ENCODE measurements at regions not wholly inside any gene's neighbourhood (a gene's known extent, or its start where the extent isn't known, plus 50 kb on each side); places are given as distances from the start of the nearest gene placed in this dataset.
"Not testable (repeated sequence)": the region's sequence is repeated elsewhere in the genome, so short reads cannot be mapped to it uniquely, and the experiment has no call there.

DNA sequence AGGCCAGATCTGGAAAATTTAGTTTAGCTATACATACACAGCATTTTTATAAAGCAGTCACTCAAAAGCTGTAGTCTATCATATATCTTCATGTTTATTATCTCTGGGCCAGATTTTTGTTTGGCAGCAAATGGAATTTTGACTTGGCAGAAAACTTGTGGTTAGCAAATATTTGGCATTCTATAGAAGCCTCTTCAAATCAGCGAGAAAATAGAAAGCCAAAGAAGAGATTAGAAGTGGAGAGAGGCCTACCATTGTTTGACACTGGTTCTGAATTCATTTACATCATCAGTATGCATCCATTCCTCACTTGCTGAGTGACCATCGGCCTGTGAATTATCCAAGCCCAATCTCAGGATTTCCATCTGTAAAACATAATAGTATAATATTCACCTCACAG is 1077.6 kb downstream of the GALC start:
- no peaks in the 10 kb centered on the region for H3K36me3 ChIP-seq
- no peak overlapping the region for H3K27ac ChIP-seq
- H3K4me3 ChIP-seq: no peak overlapping the region
- TF ChIP-seq, protein P1, sequence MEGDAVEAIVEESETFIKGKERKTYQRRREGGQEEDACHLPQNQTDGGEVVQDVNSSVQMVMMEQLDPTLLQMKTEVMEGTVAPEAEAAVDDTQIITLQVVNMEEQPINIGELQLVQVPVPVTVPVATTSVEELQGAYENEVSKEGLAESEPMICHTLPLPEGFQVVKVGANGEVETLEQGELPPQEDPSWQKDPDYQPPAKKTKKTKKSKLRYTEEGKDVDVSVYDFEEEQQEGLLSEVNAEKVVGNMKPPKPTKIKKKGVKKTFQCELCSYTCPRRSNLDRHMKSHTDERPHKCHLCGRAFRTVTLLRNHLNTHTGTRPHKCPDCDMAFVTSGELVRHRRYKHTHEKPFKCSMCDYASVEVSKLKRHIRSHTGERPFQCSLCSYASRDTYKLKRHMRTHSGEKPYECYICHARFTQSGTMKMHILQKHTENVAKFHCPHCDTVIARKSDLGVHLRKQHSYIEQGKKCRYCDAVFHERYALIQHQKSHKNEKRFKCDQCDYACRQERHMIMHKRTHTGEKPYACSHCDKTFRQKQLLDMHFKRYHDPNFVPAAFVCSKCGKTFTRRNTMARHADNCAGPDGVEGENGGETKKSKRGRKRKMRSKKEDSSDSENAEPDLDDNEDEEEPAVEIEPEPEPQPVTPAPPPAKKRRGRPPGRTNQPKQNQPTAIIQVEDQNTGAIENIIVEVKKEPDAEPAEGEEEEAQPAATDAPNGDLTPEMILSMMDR (IDR thresholded peaks at IDR 0.05): no peak
- no peaks in the 10 kb centered on the region for H3K27me3 ChIP-seq
- DNase-seq: no peak
- intact Hi-C loops (cut with DNase I; ENCODE audit: low total_unique reads): no loop called here
- H3K4me1 ChIP-seq: no peaks in the 10 kb centered on the region
- no peaks in the 10 kb centered on the region for H3K9me3 ChIP-seq

DNA sequence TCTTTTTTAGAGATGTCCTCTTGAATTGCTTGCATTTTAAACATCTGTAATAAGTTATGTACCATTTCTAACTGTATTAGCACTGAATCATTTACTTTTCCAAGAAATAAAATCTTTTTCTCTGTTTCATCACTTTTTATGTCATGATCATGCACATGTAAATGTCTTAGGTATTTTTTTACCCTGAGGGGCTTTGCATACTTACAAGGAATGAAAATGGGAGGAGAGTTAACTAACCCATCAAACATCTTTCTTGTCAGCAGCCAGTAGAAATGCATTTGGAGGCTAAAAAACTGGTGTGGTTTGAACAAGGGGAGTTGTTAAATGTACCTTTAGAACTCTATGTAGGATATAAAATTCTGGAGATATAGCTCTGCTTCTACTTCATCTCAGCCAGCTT is 1080.3 kb downstream of the GALC start:
- Histone ChIP-seq H3K4me1 (no peaks in the 10 kb centered on the region), H3K36me3 (no peaks in the 10 kb centered on the region), H3K27ac (no peak overlapping the region), H3K4me3 (no peak overlapping the region), H3K27me3 (no peaks in the 10 kb centered on the region), H3K9me3 (no peaks in the 10 kb centered on the region)
- no peak for DNase-seq
- TF ChIP-seq, protein P1 (IDR thresholded peaks at IDR 0.05): no peak
- intact Hi-C loops (cut with DNase I; ENCODE audit: low total_unique reads): no loop called here

DNA sequence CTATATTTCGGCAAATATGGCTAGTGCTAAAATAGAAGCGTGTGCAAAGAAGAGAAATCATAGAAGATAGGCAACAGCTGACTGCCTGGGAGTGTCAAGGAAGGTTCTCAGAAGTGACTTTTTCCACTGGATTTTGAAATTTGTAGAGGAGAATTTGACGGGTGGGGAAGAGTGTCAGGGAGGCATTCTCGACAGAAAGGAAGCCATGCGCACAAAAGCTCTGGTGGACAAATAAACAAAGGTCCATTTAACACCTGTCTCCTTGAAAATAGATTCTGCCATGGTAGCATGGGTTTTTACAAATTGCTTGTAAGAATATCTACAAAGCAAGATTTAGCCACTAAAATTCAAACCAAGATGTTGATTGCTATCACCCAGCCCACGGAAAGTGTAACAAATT is 1081.5 kb downstream of the GALC start:
- intact Hi-C loops (cut with DNase I; ENCODE audit: low total_unique reads): no loop called here
- no peak overlapping the region for H3K27ac ChIP-seq
- no peaks in the 10 kb centered on the region for H3K36me3 ChIP-seq
- H3K9me3 ChIP-seq: no peaks in the 10 kb centered on the region
- DNase-seq: no peak
- TF ChIP-seq, protein P1 (IDR thresholded peaks at IDR 0.05): no peak
- no peak overlapping the region for H3K4me3 ChIP-seq
- no peaks in the 10 kb centered on the region for H3K4me1 ChIP-seq
- no peaks in the 10 kb centered on the region for H3K27me3 ChIP-seq

DNA sequence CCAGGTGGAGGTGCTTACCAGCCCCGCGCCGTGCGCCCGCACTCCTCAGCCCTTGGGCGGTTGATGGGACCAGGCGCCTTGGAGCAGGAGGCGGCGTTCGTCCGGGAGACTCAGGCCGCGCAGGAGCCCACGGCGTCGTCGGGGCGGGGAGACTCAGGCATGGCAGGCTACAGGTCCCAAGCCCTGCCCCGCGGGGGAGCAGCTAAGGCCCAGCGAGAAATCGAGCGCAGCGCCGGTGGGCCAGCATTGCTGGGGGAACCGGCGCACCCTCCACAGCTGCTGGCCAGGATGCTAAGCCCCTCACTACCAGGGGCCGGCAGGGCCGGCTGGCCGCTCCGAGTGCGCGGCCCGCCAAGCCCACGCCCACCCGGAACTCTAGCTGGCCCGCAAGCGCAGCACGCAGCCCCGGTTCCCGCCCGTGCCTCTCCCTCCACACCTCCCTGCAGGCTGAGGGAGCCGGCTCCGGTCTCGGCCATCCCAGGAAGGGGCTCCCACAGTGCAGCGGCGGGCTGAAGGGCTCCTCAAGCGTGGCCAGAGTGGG is 1087.5 kb downstream of the GALC start:
- intact Hi-C loops (cut with DNase I; ENCODE audit: low total_unique reads); H3K4me1 ChIP-seq; H3K9me3 ChIP-seq; DNase-seq; H3K27me3 ChIP-seq; H3K36me3 ChIP-seq; H3K4me3 ChIP-seq; H3K27ac ChIP-seq: not testable (repeated sequence)

DNA sequence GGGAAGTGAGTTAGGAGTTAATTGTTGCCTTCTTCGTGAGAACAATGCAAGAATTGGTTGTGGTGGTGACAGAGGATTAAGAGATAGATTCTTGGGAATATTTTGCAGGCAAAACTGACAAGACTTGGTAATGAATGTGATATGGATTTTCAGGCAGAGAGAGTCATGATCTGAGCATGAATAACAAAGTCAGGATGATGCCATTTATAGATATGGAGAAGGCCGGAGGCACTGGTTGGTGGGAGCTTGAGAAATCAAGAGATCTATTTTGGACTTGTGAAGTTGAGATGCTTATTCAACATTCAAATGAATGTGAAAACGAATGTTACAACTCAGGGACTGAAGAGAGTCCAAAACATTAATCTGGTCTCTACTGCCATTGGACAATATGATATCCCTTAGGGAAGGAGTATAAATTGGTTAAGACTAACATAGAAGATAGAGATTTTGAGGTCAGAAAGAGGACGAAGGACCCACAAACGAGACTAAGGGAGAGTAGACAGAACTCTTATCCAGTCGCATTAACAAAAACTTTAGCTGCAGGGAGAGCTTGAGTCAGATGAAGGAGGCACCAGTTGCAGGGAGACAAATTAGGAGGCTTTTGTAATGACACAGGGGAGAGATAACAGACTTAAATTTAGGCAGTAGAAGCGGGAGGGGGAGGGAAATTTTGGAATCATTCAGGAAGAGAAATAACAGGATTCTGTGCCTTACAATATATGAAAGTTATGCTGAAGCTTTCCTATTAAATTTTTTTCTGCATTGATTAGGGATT is 1090.6 kb downstream of the GALC start:
- no peak for DNase-seq
- intact Hi-C loops (cut with DNase I; ENCODE audit: low total_unique reads): no loop called here
- Histone ChIP-seq H3K9me3 (no peaks in the 10 kb centered on the region), H3K4me1 (no peaks in the 10 kb centered on the region), H3K4me3 (no peak overlapping the region), H3K36me3 (no peaks in the 10 kb centered on the region), H3K27me3 (no peaks in the 10 kb centered on the region), H3K27ac (no peak overlapping the region)
- TF ChIP-seq, protein P1 (IDR thresholded peaks at IDR 0.05): no peak

DNA sequence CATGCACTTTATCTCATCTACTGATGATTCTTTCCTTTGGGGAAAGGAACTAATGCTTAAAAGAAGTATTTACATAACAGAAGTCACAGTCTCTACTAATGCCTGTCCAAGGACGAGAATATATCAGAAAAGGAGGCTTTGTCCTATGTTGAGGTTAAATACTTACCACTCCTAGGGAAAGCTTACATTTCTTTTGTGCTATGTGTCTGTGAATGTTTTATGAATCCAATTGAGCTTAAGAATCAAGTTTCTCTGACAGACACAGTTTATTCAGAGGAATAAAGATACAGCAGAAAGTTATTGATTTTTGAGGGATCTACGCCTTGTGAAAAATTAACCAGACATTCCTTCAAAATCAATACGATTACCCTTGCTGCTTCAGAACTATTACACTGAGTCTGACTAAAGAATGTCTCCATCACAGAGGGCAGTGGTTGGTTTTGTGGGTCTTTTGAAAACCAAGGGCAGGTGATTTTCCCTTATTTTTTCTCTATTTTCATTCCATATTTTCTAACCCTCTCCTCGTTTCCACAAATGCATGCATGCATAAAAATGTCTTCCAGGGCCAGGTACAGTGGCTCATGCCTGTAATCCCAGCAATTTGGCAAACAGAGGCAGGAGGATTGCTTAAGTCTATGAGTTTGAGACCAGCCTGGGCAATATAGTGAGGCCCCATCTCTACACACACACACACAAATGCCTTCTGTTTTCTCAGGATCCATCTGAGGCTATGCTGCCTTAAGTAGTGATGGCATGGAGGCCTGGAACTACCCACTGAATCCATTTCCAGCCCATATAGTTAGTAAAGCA is 1095.1 kb downstream of the GALC start:
- intact Hi-C loops (cut with DNase I; ENCODE audit: low total_unique reads): no loop called here
- Histone ChIP-seq H3K4me3 (no peak overlapping the region), H3K36me3 (no peaks in the 10 kb centered on the region), H3K27ac (no peak overlapping the region), H3K9me3 (no peaks in the 10 kb centered on the region), H3K4me1 (no peaks in the 10 kb centered on the region), H3K27me3 (no peaks in the 10 kb centered on the region)
- TF ChIP-seq, protein P1 (IDR thresholded peaks at IDR 0.05): no peak
- DNase-seq: no peak
